BJ (cell line): ENCODE measurements at regions not wholly inside any gene's neighbourhood (a gene's known extent, or its start where the extent isn't known, plus 50 kb on each side); places are given as distances from the start of the nearest gene placed in this dataset.

ENCODE experiments used
- CTCF ChIA-PET: fragments of 350-600 bp; formaldehyde crosslinking; extraction: SDS; loops from one replicate; lab custom pipeline; 2021; ENCODE audit warnings: antibody characterized with exemption, inconsistent platforms; lab: Yijun Ruan, JAX
- POLR2A ChIA-PET: fragments of 300-600 bp; sonication (Branson Sonifier 250); formaldehyde crosslinking; extraction: SDS; loops from one replicate; lab custom pipeline; 2021; ENCODE audit warnings: antibody characterized with exemption; lab: Charles Lee
- DNase-seq: peaks from one replicate; pipeline ENCODE4 v3.0.0-alpha.2; 2011; ENCODE audit warnings: low read depth
- H3K27me3 ChIP-seq: 2 replicates; pipeline ENCODE4 v1.6.0; 2011; ENCODE audit warnings: low read length; ENCODE audit not compliant: control insufficient read depth, insufficient read depth
- H3K36me3 ChIP-seq: 2 replicates; pipeline ENCODE4 v1.5.1; 2011; ENCODE audit warnings: low read length; ENCODE audit not compliant: control insufficient read depth, insufficient read depth
- H3K4me3 ChIP-seq: 2 replicates; pipeline ENCODE4 v1.5.1; 2011; ENCODE audit warnings: low read depth, mild to moderate bottlenecking, control low read depth, low read length
- TF ChIP-seq, protein P1 (sequence below): IDR thresholded peaks from 2 replicates; pipeline ENCODE4 v1.5.1; 2011; ENCODE audit warnings: low read depth, mild to moderate bottlenecking, control low read depth, inconsistent platforms, low read length, moderate library complexity; ENCODE audit not compliant: insufficient read depth

- no peak for DNase-seq
- POLR2A ChIA-PET, result no interaction called here
Observed at GRCh38 chr3:182046166-182046764, 334.5 kb downstream of the SOX2 start.

DNA sequence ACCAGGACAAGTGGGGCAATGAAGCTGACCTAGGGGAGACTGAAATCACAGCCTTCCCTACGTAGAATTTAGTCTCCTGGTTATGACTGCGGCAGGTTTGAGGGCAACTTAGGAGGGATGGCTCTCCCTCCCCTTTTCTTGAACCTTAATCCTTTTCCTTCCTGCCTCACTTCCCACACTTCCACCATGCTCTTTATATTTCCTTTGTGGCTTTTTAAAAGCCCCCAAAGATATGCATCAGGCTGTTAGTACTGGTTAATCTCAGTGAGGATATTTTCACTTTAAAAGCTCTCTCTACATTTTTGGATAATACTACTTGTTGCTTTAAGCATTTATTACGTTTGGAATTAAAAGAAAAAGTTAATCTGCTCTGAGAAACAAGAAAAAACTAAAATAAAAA lies 339.2 kb downstream of the SOX2 start:
- TF ChIP-seq, protein P1, sequence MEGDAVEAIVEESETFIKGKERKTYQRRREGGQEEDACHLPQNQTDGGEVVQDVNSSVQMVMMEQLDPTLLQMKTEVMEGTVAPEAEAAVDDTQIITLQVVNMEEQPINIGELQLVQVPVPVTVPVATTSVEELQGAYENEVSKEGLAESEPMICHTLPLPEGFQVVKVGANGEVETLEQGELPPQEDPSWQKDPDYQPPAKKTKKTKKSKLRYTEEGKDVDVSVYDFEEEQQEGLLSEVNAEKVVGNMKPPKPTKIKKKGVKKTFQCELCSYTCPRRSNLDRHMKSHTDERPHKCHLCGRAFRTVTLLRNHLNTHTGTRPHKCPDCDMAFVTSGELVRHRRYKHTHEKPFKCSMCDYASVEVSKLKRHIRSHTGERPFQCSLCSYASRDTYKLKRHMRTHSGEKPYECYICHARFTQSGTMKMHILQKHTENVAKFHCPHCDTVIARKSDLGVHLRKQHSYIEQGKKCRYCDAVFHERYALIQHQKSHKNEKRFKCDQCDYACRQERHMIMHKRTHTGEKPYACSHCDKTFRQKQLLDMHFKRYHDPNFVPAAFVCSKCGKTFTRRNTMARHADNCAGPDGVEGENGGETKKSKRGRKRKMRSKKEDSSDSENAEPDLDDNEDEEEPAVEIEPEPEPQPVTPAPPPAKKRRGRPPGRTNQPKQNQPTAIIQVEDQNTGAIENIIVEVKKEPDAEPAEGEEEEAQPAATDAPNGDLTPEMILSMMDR, result no peak
- ChIA-PET POLR2A (no interaction called here), CTCF (no interaction called here)
- no peak for DNase-seq
- no peaks in the 10 kb centered on the region for H3K36me3 ChIP-seq
- no peaks in the 10 kb centered on the region for H3K27me3 ChIP-seq
- H3K4me3 ChIP-seq, result no peak overlapping the region

More at GRCh38 chr3:182046166-182046764, 334.5 kb downstream of the SOX2 start:
- no peaks in the 10 kb centered on the region for H3K36me3 ChIP-seq
- CTCF ChIA-PET, result no interaction called here
- no peak overlapping the region for H3K4me3 ChIP-seq
- TF ChIP-seq, protein P1, result no peak
- H3K27me3 ChIP-seq, result no peaks in the 10 kb centered on the region

- POLR2A ChIA-PET, result no interaction called here
Observed at GRCh38 chr3:182052332-182052731, 340.6 kb downstream of the SOX2 start.

DNA sequence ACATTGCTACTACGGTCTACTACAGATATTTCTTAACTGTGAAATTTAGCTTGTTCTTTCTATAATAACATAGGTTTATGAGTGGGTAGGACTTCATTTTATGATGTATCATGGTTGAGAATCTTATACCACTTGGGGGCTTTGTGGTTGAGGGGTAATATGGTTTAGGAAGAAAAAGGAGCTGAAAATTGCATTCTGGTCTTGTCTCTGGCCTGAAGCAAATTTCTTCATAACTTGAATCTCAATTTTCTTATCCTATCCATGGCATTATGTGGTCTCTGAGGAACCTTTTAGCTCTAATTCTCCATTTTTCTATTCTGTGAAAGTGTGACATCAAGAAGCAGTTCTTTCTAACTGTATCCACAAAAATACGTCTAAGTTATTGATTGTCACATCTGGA lies 341.0 kb downstream of the SOX2 start:
- H3K27me3 ChIP-seq, result no peaks in the 10 kb centered on the region
- H3K4me3 ChIP-seq, result no peak overlapping the region
- CTCF ChIA-PET, result no interaction called here
- TF ChIP-seq, protein P1, result no peak
- DNase-seq, result no peak
- POLR2A ChIA-PET, result no interaction called here
- H3K36me3 ChIP-seq, result no peaks in the 10 kb centered on the region

More at GRCh38 chr3:182052332-182052731, 340.6 kb downstream of the SOX2 start:
- no peaks in the 10 kb centered on the region for H3K36me3 ChIP-seq
- TF ChIP-seq, protein P1, result no peak
- H3K27me3 ChIP-seq, result no peaks in the 10 kb centered on the region
- CTCF ChIA-PET, result no interaction called here
- DNase-seq, result no peak
- H3K4me3 ChIP-seq, result no peak overlapping the region

DNA sequence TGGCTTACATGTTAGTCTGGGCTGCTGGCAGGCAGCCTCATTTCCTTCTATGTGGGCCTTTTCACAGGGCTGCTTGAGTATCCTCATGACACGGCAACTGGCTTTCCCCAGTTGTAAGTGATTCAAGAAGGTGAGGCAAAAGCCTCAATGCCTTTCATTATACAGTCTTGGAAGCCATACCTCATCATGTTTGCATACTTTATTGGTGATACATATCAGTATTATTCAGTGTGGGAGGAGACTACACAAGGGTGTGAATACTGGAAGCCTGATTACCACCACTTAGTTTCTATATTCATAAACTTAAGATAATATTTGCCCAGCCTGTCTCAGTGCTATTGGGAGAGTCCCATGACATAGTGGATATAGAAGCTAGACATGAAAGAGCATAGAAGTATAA lies 346.8 kb downstream of the SOX2 start:
- CTCF ChIA-PET, result no interaction called here

More for the DNA sequence above, 346.8 kb downstream of the SOX2 start:
- no peaks in the 10 kb centered on the region for H3K27me3 ChIP-seq
- TF ChIP-seq, protein P1, result no peak
- POLR2A ChIA-PET, result no interaction called here
- no peak overlapping the region for H3K4me3 ChIP-seq
- no peak for DNase-seq
- H3K36me3 ChIP-seq, result no peaks in the 10 kb centered on the region
